BLaER1 treated with 17β-estradiol and CSF1 and Interleukin-3, amounts not matched to agents 10 nM and 100 nM (cell line): ENCODE measurements at regions not wholly inside any gene's neighbourhood (a gene's known extent, or its start where the extent isn't known, plus 50 kb on each side); places are given as distances from the start of the nearest gene placed in this dataset.

Experiments used
- H3K27ac ChIP-seq, 11 experiments: shearing (Covaris generic); formaldehyde crosslinking; 2 replicates each; pipeline ENCODE4 v1.8.1; 2022
- H3K27me3 ChIP-seq, 11 experiments: shearing (Covaris generic); formaldehyde crosslinking; 2 replicates each; pipeline ENCODE4 v1.8.1; 2022
- H3K36me3 ChIP-seq, 11 experiments: shearing (Covaris generic); formaldehyde crosslinking; 2 replicates each; pipeline ENCODE4 v1.8.1; 2022
- H3K4me1 ChIP-seq, 10 experiments: shearing (Covaris generic); formaldehyde crosslinking; 2 replicates each; pipeline ENCODE4 v1.8.1; 2022
- H3K4me2 ChIP-seq, 11 experiments: shearing (Covaris generic); formaldehyde crosslinking; 2 replicates each; pipeline ENCODE4 v1.8.1; 2022
- H3K4me3 ChIP-seq, 10 experiments: shearing (Covaris generic); formaldehyde crosslinking; 2 replicates each; pipeline ENCODE4 v1.8.1; 2022
- H3K9ac ChIP-seq, 11 experiments: shearing (Covaris generic); formaldehyde crosslinking; 2 replicates each; pipeline ENCODE4 v1.8.1; 2022
- H3K9me3 ChIP-seq, 11 experiments: shearing (Covaris generic); formaldehyde crosslinking; replicated peaks in 1 of 11; 2 replicates each; pipeline ENCODE4 v1.8.1; 2022
- H4K20me1 ChIP-seq, 11 experiments: shearing (Covaris generic); formaldehyde crosslinking; 2 replicates each; pipeline ENCODE4 v1.8.1; 2022
- Cebpa-rat ChIP-seq, 11 experiments: shearing (Covaris generic); IDR thresholded peaks; 2 replicates each; pipeline ENCODE4 v1.8.1; 2022

DNA sequence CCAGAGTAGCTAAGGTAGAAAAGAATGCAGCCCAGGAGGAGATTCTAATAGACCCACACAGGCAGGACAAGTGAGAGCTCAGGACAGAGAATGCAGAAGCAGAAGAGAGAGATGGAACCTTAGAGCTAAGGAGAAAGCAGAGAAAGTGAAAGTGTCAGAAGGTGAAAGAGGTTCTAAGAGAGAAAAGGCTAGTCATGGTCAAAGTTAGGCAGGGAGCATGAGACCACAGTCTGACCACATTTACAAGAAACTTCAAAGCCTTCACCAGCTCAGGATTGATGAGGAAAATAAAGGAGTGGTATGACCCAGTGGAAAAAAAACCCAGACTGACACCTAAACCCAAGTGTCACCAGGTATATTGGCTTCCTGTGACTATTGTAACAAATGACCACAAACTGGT lies 131.8 kb upstream of the WDR11 start:
- Histone ChIP-seq H3K36me3 (no peaks in the 10 kb centered on the region), H3K4me3 (no peak overlapping the region), H3K27ac (no peak overlapping the region), H4K20me1 (no peaks in the 10 kb centered on the region), H3K4me2 (no peak overlapping the region), H3K9ac (no peak overlapping the region), H3K27me3 (no peaks in the 10 kb centered on the region), H3K9me3 (peaks cover 0 to 13% (median 7%) of the 10 kb centered on the region in 11 experiments; a peak in 13 of 22 replicates), H3K4me1 (peaks cover 8 to 30% (median 18%) of the 10 kb centered on the region in 10 experiments; a peak in 19 of 20 replicates)
- TF ChIP-seq Cebpa-rat (IDR thresholded peaks at IDR 0.05) = no peak

DNA sequence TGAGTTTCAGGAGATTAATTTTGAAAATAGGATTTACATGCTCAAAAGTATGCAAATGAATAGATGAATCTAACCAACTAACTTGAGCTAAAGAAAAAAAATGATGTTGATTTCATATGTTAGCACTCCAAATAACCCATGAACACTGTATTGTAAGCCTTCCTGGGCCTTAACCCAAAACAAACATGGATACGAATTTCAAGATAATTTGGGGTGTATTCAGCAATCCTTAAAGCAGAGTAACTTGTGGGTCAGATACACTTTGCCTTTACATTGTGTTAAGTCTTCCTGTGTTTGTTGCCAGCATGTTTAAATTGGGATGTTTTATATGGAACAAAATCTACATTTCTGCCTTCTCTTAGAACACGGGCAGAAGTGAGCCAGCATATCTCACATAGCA lies 124.2 kb upstream of the WDR11 start:
- no peaks in the 10 kb centered on the region for H3K9me3 ChIP-seq
- H3K36me3 ChIP-seq = no peaks in the 10 kb centered on the region
- H4K20me1 ChIP-seq = no peaks in the 10 kb centered on the region
- no peaks in the 10 kb centered on the region for H3K4me1 ChIP-seq
- H3K4me3 ChIP-seq = no peak overlapping the region
- no peaks in the 10 kb centered on the region for H3K27me3 ChIP-seq
- TF ChIP-seq Cebpa-rat (IDR thresholded peaks at IDR 0.05) = no peak
- no peak overlapping the region for H3K9ac ChIP-seq
- no peak overlapping the region for H3K27ac ChIP-seq
- H3K4me2 ChIP-seq = no peak overlapping the region

DNA sequence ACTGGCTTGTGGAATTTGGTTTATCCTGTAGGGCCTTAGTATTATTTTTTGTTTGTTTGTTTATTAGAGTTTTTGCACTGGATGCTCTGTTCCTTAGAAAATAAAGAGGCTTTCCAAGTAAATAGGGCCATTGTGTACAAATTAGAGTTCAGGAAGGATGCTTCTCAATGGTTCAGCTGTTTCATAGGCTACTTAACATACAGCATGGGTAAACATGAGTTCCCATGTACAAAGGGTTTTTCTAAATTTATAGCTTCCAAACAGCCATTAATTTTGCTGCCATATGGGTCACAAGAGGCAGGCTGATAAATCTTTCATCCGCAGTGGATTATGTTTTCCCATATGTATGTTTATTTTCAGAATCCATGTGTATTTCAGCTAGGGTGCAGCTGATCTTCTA lies 121.6 kb upstream of the WDR11 start:
- Histone ChIP-seq H3K4me2 (no peak overlapping the region), H3K27me3 (no peaks in the 10 kb centered on the region), H3K4me3 (no peak overlapping the region), H3K9me3 (no peaks in the 10 kb centered on the region), H4K20me1 (no peaks in the 10 kb centered on the region), H3K36me3 (no peaks in the 10 kb centered on the region), H3K4me1 (no peaks in the 10 kb centered on the region), H3K27ac (no peak overlapping the region), H3K9ac (no peak overlapping the region)
- TF ChIP-seq Cebpa-rat (IDR thresholded peaks at IDR 0.05) = no peak

DNA sequence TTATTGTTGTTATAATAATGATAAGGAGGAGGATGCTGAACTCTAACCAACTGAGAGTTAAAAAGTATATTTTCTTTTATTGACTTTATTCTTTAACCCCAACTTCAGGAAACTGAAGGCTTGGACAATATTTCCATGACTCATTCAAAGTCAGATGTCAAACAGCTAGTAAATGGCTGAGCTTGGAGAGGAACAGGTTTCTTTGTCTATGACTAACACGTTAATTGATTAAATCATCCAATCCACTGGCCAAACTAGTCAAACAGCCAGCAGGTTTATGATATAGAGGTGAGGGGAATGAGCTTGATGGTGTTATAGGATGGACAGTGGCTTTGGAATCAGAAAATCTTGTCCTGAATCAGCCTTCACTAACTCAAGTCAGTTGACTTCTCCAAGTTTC lies 119.1 kb upstream of the WDR11 start:
- no peak overlapping the region for H3K4me2 ChIP-seq
- no peak overlapping the region for H3K4me3 ChIP-seq
- H3K9ac ChIP-seq = no peak overlapping the region
- H3K27ac ChIP-seq = no peak overlapping the region
- H3K27me3 ChIP-seq = no peaks in the 10 kb centered on the region
- no peaks in the 10 kb centered on the region for H3K9me3 ChIP-seq
- no peaks in the 10 kb centered on the region for H3K4me1 ChIP-seq
- no peaks in the 10 kb centered on the region; a peak in 1 of 22 replicates for H4K20me1 ChIP-seq
- H3K36me3 ChIP-seq = no peaks in the 10 kb centered on the region
- TF ChIP-seq Cebpa-rat (IDR thresholded peaks at IDR 0.05) = no peak

DNA sequence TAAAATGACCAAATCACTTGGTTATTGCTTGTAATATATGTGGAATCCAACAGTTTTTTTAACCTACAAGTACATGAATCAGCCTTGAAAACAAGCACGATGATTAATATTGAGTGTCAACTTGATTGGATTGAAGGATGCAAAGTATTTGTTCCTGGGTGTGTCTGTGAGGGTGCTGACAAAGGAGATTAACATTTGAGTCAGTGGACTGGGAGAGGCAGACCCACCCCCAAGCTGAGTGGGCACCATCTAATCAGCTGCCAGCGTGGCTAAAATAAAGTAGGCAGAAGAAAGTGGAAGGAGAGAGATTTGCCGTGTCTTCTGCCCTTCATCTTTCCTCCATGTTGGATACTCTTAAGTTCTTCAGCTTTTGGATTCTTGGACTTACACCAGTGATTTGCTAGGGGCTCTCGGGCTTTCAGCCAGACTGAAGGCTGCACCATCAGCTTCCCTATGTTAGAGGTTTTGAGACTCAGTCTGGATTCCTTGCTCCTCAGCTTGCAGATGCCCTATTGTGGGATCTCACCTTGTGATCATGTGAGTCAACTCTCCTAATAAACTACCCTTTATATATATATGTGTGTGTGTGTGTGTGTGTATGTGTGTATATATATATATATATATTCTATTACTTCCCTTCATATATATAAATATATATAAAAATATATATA lies 118.4 kb upstream of the WDR11 start:
- TF ChIP-seq Cebpa-rat (IDR thresholded peaks at IDR 0.05) = no peak
- no peak overlapping the region for H3K4me3 ChIP-seq

DNA sequence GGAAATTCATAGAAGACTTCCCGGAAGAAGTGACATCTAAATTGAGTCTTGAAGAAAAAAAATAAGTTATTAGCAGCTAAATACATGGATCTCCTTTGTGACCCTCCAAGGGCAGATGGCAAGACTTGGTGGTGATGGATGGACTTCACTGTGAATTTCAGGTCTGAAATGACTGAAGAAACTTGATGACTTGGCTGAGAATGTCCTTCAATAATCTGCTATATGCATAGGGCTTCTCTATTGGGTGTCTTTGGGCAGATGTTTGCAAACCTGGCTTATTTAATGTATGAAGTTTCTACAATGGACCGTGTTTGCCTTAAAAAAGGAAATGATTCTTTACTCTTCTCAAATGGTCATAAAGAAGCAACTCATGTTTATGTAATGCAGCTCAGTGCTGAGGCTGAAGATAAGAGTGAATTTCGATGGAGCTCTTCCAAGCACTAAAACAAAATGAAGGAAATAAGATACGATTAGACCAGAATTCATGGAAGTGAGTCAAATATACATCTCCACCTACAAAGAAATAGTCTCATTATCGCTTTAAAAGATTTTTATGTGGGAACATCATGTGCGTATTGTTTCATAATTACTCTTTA lies 116.6 kb upstream of the WDR11 start:
- no peak overlapping the region for H3K27ac ChIP-seq
- H3K27me3 ChIP-seq = no peaks in the 10 kb centered on the region
- H3K4me2 ChIP-seq = no peak overlapping the region
- H3K9me3 ChIP-seq = no peaks in the 10 kb centered on the region
- H3K9ac ChIP-seq = no peak overlapping the region
- H3K4me3 ChIP-seq = no peak overlapping the region
- TF ChIP-seq Cebpa-rat (IDR thresholded peaks at IDR 0.05) = no peak
- no peaks in the 10 kb centered on the region for H3K36me3 ChIP-seq
- H4K20me1 ChIP-seq = no peaks in the 10 kb centered on the region; a peak in 1 of 22 replicates
- H3K4me1 ChIP-seq = no peaks in the 10 kb centered on the region

More for the DNA sequence above, 118.4 kb upstream of the WDR11 start:
- Histone ChIP-seq H3K9me3 (no peaks in the 10 kb centered on the region), H3K36me3 (no peaks in the 10 kb centered on the region), H4K20me1 (no peaks in the 10 kb centered on the region; a peak in 1 of 22 replicates), H3K27me3 (no peaks in the 10 kb centered on the region), H3K9ac (no peak overlapping the region), H3K4me1 (no peaks in the 10 kb centered on the region), H3K4me2 (no peak overlapping the region), H3K27ac (no peak overlapping the region)

DNA sequence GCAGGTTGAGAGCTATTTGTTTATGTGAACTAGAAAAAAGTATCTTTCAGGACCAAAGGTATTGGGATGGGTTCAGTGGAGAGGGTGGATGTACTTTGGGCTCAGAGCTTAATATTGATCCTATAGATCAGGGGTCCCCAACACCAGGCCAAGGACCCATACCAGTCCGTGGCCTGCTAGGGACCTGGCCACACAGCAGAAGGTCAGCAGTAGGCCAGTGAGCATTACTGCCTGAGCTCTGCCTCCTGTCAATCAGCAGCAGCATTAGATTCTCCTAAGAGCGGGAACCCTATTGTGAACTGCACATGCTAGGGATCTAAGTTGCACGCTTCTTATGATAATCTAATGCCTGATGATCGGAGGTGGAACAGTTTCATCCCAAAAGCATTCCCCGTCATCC lies 115.8 kb upstream of the WDR11 start:
- no peak overlapping the region for H3K27ac ChIP-seq
- no peak for TF ChIP-seq Cebpa-rat (IDR thresholded peaks at IDR 0.05)
- no peak overlapping the region for H3K4me2 ChIP-seq
- H3K27me3 ChIP-seq = no peaks in the 10 kb centered on the region
- H3K9me3 ChIP-seq = no peaks in the 10 kb centered on the region
- no peak overlapping the region for H3K4me3 ChIP-seq
- H3K9ac ChIP-seq = no peak overlapping the region
- H4K20me1 ChIP-seq = no peaks in the 10 kb centered on the region; a peak in 1 of 22 replicates
- no peaks in the 10 kb centered on the region for H3K4me1 ChIP-seq
- no peaks in the 10 kb centered on the region for H3K36me3 ChIP-seq

DNA sequence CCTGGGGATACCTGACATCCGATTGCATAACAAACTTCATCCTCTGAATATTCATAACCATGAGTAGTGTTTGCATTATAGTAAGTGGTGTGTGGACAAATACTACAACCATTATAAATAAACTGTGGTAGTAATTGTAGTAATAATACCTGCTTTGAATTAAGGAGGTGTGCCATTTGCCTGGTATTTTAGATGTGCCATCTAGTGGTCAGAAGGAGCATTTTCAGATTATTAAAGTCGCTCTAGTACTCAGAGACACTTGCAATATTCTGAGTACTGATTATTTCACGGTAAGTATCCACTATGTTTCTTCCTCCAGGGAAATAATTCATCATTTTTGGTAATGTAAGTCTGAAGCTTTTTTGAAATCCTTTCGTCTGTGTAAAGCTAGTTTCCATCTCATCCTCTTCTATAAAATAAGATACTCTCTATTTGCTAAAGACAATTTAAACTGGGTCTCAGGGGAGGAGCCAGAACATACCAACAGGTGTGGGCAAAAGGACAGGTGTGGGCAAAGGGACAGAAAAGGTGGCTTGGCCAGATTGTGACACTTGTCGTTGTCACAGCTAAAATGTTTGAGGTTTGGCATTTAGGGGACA lies 115.3 kb upstream of the WDR11 start:
- H3K36me3 ChIP-seq = no peaks in the 10 kb centered on the region
- TF ChIP-seq Cebpa-rat (IDR thresholded peaks at IDR 0.05) = no peak

DNA sequence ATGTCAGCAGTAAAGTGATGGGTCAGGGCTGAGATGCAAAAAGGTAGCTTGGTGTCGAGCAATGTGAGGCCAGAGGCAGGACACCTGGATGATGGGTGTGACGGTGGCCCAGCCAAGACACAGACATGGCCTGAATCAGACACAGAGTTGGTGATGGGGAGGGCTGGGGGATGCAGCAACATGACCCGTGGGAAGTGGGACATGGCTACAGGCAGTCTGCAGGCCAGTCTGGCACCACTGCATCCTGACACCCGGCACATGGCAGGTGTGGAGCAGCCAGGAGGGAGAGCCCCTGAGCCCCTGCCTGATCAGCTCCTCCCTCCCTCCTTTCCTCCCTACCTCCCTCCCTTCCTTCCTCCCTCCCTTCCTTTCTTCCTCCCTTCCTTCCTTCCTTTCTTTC lies 114.8 kb upstream of the WDR11 start:
- no peak overlapping the region for H3K27ac ChIP-seq
- H3K9ac ChIP-seq = no peak overlapping the region
- H3K4me2 ChIP-seq = no peak overlapping the region
- no peaks in the 10 kb centered on the region for H3K4me1 ChIP-seq
- H4K20me1 ChIP-seq = no peaks in the 10 kb centered on the region; a peak in 1 of 22 replicates
- no peak overlapping the region for H3K4me3 ChIP-seq
- TF ChIP-seq Cebpa-rat (IDR thresholded peaks at IDR 0.05) = no peak
- H3K9me3 ChIP-seq = no peaks in the 10 kb centered on the region
- H3K27me3 ChIP-seq = no peaks in the 10 kb centered on the region
- H3K36me3 ChIP-seq = no peaks in the 10 kb centered on the region

More for the DNA sequence above, 115.3 kb upstream of the WDR11 start:
- Histone ChIP-seq H4K20me1 (no peaks in the 10 kb centered on the region; a peak in 1 of 22 replicates), H3K4me2 (no peak overlapping the region), H3K9ac (no peak overlapping the region), H3K27me3 (no peaks in the 10 kb centered on the region), H3K4me1 (no peaks in the 10 kb centered on the region), H3K9me3 (no peaks in the 10 kb centered on the region), H3K27ac (no peak overlapping the region), H3K4me3 (no peak overlapping the region)

DNA sequence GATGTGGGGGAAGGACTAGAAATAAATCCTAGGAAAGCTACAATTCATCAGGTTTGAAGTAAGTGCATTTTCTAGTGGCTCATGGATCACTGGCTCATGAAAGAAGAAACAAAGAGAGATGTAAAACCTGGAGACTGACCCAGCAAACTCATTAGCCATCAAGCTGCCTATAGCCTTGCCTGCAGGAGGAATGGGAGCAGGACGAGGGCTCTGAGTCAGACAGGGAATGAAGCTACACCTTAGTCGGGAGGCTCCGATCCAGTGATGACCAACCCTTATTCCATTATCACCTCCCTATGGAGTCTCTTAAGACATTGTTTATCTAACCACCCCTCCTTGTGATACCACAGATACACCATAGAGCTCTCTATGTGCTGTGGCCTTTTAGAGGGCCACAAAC lies 112.5 kb upstream of the WDR11 start:
- Histone ChIP-seq H3K27ac (no peak overlapping the region), H3K9ac (no peak overlapping the region), H3K36me3 (no peaks in the 10 kb centered on the region), H3K4me1 (no peaks in the 10 kb centered on the region), H3K4me3 (no peak overlapping the region), H3K27me3 (no peaks in the 10 kb centered on the region), H3K4me2 (no peak overlapping the region), H4K20me1 (no peaks in the 10 kb centered on the region; a peak in 1 of 22 replicates), H3K9me3 (no peaks in the 10 kb centered on the region)
- TF ChIP-seq Cebpa-rat (IDR thresholded peaks at IDR 0.05) = no peak
